ENCODE measurements at regions not wholly inside any gene's neighbourhood (a gene's known extent, or its start where the extent isn't known, plus 50 kb on each side); places are given as distances from the start of the nearest gene placed in this dataset.
"Not testable (repeated sequence)": the region's sequence is repeated elsewhere in the genome, so short reads cannot be mapped to it uniquely, and the experiment has no call there.

DNA sequence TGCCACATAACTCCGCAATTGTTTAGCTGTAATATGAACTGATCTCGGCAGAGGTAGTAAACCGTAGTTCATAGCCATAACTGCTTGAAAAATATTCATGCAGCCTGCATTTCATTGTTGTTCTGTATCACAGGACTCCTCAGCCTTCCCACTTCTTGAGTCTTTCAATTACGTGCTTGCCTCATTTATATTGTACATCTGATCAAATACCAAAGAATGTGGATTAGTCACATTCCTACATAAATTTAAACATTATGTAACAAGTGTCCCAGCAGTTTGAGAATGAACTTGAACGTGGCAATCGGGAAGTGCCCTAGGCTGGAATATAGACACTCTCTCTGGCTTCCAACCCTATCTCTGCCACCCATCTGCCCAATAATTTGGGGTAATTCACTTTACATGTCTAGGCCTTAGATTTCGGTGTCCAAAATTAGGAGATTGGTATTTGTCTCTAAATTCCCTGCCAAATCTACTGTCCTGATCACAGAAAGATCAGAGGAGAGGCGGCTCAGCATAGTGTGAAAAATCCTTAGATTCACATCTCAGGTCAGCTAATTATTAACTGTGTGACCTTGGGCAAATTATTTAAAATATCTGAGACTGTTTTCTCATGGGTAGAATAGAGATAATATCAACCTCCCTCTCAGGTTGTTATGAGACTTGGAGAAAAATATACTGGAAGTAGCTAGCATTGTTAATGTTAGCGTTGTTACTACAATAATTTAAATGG, 215.1 kb upstream of the RFX3 start:
- no peaks in the 10 kb centered on the region for H3K9me3 Mint-ChIP-seq
- ATAC-seq, result no peak
- peaks cover 1% of the 10 kb centered on the region for H3K4me1 Mint-ChIP-seq
- H3K4me3 Mint-ChIP-seq, result no peak overlapping the region
- no peak overlapping the region for H3K27ac Mint-ChIP-seq
- no peak for DNase-seq (ENCODE audit: low spot score in 2 of 2)
- no peaks in the 10 kb centered on the region for H3K36me3 Mint-ChIP-seq

DNA sequence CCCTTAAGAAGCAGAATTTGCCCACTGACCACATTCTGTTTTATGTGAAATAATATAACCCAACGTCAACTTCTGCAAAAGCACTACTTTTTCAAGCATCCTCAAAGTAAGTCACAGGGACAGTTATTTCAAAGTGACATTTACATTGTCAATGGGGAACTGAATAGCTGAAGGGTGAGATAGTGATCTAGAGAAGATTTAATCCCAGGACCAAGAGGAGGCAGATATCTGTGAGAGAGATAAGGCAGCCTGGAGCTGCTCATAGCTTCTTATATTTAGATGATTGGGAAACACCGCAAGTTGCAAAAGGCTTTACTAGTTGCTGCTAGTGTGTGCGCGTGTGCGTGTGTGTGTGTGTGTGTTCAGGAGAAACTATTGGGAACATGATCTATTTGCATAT, 210.4 kb upstream of the RFX3 start:
- DNase-seq (ENCODE audit: low spot score in 2 of 2), result no peak
- no peak for ATAC-seq
- no peak overlapping the region for H3K4me3 Mint-ChIP-seq
- no peaks in the 10 kb centered on the region for H3K9me3 Mint-ChIP-seq
- H3K36me3 Mint-ChIP-seq, result no peaks in the 10 kb centered on the region
- H3K27ac Mint-ChIP-seq, result no peak overlapping the region
- peaks cover 6% of the 10 kb centered on the region for H3K4me1 Mint-ChIP-seq

DNA sequence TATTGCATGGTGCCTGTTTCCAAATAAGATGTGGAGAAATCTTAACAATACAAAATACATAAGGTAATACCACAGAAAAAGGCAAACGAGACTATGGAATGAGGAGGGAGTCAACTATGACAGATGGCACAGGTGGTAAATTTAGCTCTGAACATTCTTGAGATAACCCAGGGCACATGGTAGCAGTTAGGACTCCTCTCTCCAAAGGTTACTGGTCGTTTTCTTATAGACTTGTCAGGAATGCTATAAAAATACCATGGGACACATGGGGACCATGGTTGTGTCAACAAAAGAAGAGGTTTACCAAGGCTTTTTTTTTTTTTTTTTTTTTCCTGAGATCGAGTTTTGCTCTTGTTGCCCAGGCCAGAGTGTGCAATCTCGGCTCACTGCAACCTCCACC, 209.4 kb upstream of the RFX3 start:
- ATAC-seq, result no peak
- Mint-ChIP-seq H3K36me3 (no peaks in the 10 kb centered on the region), H3K27ac (no peak overlapping the region), H3K9me3 (no peaks in the 10 kb centered on the region), H3K4me3 (no peak overlapping the region), H3K4me1 (peaks cover 15% of the 10 kb centered on the region)
- no peak for DNase-seq (ENCODE audit: low spot score in 2 of 2)

DNA sequence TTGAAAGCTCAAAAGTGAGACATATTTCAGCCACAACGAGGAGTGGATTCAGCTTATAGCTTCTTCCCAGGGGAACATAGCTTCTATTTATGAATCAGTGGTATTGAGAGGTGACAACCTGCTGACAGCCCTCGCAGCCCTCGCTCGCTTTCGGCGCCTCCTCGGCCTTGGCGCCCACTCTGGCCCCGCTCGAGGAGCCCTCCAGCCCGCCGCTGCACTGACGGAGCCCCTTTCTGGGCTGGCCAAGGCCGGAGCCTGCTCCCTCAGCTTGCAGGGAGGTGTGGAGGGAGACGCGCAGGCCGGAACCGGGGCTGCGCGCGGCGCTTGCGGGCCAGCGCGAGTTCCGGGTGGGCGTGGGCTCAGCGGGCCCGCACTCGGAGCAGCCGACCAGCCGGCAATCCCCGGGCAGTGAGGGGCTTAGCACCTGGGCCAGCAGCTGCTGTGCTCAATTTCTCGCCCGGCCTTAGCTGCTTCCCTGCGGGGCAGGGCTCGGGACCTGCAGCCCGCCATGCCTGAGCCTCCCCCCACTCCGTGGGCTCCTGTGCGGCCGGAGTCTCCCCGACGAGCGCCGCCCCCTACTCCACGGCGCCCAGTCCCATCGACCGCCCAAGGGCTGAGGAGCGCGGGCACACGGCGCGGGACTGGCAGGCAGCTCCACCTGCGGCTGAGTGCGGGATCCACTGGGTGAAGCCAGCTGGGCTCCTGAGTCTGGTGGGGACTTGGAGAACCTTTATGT, 207.9 kb upstream of the RFX3 start:
- not testable (repeated sequence) for H3K27ac Mint-ChIP-seq; DNase-seq (ENCODE audit: low spot score in 2 of 2); H3K9me3 Mint-ChIP-seq; H3K4me3 Mint-ChIP-seq; ATAC-seq; H3K36me3 Mint-ChIP-seq
- H3K4me1 Mint-ChIP-seq, result peaks cover 18% of the 10 kb centered on the region

DNA sequence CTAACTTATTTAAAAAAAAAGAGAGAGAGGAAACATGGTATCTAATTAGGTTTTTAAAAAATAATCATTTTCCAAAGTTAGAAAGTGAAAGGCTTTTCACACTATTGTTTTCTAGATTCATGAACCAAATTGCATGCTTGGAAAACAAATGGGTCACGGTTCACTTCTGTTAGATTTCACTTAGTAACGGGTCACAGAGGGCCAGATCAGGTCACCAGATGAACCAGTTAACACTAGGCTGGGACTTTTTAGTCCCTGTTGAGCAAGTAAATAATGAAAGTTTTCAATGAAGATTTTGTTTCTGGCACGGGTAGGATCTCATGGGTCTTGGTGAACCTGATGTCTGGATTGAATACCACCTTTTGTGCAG, 207.2 kb upstream of the RFX3 start:
- Mint-ChIP-seq H3K9me3 (no peaks in the 10 kb centered on the region), H3K27ac (no peak overlapping the region), H3K4me1 (peaks cover 18% of the 10 kb centered on the region), H3K36me3 (no peaks in the 10 kb centered on the region), H3K4me3 (no peak overlapping the region)
- DNase-seq (ENCODE audit: low spot score in 2 of 2) (no peak), ATAC-seq (no peak)

DNA sequence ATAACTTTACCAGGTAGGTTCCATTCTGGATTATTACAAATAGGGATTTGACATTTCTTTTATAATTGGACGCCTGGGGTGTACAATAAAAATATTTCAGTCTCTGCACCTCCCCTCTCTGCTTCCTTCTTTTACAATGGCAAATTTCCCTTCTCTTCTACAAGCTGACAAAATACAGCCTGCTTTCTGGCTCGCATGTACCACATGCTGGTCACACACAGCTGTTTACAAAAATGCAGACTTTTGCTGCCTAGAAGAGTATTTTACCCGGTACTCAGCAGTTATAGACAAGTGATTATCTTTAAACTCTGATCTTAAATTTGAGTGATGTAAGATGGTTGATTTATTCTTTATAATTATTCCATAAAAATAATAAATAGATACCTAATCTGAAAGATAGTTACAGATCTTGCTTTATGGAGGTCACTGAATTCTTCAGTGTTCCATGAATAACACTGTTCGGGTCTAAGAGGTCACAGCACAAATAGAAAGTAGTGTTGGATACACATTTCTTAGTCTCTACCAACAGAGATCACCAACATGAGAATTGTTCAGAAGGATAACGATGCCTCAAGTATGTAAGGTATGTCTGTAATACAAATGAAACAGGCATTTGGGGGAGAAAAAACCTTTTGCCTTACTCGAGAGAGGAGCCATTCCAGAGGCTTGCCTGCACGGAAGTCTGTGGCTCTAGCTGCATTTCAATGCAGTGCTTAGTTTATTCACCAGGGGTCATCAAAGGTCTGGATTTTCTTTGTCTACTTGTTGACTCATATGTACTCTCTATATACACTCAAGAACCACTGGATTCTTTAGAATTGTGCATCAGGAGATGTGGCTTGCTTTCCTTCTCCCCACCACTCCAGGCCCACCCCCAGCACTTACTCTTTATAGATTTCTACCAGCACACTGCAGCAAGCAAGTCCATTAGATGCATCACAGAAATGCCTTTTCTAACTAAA, 206.6 kb upstream of the RFX3 start:
- peak; percentile 20 to 68 for DNase-seq (ENCODE audit: low spot score in 2 of 2)
- H3K27ac Mint-ChIP-seq, result no peak overlapping the region
- H3K9me3 Mint-ChIP-seq, result no peaks in the 10 kb centered on the region

DNA sequence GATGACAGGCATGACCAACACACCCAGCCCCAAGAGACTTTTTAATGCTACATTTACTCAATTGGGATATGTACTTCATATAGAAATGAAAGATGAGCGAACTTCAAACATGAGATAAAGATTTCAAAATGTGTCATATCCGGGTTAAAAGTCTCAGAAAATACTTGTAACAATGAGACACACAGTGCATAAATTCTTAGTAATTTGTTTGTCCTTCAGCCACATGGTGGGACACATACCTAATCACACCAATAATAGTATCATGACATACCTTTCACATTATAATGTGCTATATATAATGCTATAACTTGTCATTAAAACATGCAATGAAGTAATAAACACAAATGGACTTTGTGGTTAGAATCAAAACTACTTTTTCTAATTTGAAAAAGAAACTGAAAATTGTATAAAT, 204.7 kb upstream of the RFX3 start:
- H3K27ac Mint-ChIP-seq, result no peak overlapping the region
- ATAC-seq, result peak; percentile 78
- peak overlapping the region; percentile 24 for H3K4me3 Mint-ChIP-seq
- no peaks in the 10 kb centered on the region for H3K9me3 Mint-ChIP-seq
- no peak for DNase-seq (ENCODE audit: low spot score in 2 of 2)
- H3K36me3 Mint-ChIP-seq, result no peaks in the 10 kb centered on the region
- H3K4me1 Mint-ChIP-seq, result peaks cover 18% of the 10 kb centered on the region

More for the DNA sequence above, 206.6 kb upstream of the RFX3 start:
- peaks cover 18% of the 10 kb centered on the region for H3K4me1 Mint-ChIP-seq
- no peak overlapping the region for H3K4me3 Mint-ChIP-seq
- ATAC-seq, result peak; percentile 90
- no peaks in the 10 kb centered on the region for H3K36me3 Mint-ChIP-seq

DNA sequence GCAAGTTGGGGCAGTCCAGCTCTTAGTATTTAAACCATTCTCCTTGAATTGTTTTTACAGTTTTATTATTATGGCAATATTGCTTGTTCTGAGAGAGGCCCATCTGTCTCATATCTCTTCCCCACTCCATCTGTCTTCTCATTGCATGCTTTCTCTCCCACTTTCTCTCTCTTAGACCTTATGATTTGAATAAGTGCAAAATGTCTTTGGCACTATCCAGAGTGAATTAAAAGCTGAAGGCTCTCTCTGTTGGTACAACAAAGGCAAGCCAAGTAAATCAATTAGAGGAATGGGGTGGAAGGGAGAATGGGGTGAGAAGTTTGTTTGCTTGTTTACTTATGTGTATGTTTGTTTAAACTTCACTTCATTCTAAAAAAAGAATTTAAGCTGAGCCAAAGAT, 195.3 kb upstream of the RFX3 start:
- no peak for ATAC-seq
- Mint-ChIP-seq H3K4me1 (no peaks in the 10 kb centered on the region), H3K9me3 (no peaks in the 10 kb centered on the region), H3K36me3 (no peaks in the 10 kb centered on the region), H3K27ac (no peak overlapping the region), H3K4me3 (no peak overlapping the region)
- DNase-seq (ENCODE audit: low spot score in 2 of 2), result no peak

DNA sequence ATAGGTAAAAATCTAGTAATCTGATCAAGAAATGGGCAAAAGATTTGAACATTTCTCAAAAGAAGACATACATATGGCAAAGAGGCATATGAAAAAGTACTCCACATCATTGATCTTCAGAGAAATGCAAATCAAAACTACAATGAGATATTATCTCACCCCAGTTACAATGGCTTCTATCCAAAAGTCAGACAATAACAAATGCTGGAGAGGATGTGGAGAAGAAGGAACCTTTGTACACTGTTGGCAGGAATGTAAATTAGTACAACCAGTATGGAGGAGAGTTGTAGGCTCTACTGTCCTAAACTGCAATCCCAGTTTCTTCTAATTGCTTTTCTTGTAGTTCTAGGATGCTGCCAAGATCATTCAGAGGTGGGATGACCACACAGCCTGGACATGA, 193.5 kb upstream of the RFX3 start:
- H3K4me3 Mint-ChIP-seq, result no peak overlapping the region
- no peak overlapping the region for H3K27ac Mint-ChIP-seq
- ATAC-seq, result no peak
- no peaks in the 10 kb centered on the region for H3K9me3 Mint-ChIP-seq
- DNase-seq (ENCODE audit: low spot score in 2 of 2), result no peak
- no peaks in the 10 kb centered on the region for H3K36me3 Mint-ChIP-seq
- no peaks in the 10 kb centered on the region for H3K4me1 Mint-ChIP-seq

DNA sequence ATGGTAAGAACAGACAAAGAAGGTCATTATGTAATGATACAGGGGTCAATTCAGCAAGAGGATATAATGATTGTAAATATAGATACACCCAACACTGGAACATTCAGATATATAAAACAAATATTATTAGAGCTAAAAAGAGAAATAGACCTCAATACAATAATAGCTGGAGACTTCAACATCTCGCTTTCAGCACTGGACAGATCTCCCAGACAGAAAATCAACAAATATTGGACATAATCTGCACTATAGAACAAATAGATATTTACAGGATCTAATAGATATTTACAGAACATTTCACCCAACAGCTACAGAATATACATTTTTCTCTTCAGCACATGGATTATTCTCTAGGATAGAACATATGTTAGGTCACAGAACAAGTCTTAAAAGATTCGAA, 190.6 kb upstream of the RFX3 start:
- no peaks in the 10 kb centered on the region for H3K4me1 Mint-ChIP-seq
- no peak overlapping the region for H3K4me3 Mint-ChIP-seq
- DNase-seq (ENCODE audit: low spot score in 2 of 2) (no peak), ATAC-seq (no peak)
- no peak overlapping the region for H3K27ac Mint-ChIP-seq
- H3K9me3 Mint-ChIP-seq, result no peaks in the 10 kb centered on the region
- no peaks in the 10 kb centered on the region for H3K36me3 Mint-ChIP-seq

DNA sequence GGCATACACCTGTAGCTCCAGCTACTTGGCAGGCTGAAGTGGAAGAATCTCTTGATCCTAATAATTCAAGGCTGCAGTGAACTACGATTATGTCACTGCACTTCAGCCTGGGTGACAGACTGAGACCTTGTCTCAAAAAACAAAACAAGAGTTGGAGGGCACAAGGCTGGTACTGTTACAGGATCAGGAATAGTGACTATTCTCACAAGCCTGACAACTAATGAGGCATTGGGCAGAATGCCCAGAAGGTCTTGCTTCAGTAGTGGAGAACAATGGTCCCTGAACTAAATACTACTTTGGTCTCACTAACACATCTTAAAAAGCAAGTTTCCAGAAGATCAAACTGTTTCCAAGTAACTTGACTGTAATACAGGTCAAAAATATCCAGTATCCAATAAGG, 182.9 kb upstream of the RFX3 start:
- no peak for ATAC-seq
- Mint-ChIP-seq H3K9me3 (no peaks in the 10 kb centered on the region), H3K4me3 (no peak overlapping the region), H3K36me3 (no peaks in the 10 kb centered on the region), H3K4me1 (no peaks in the 10 kb centered on the region), H3K27ac (no peak overlapping the region)
- no peak for DNase-seq (ENCODE audit: low spot score in 2 of 2)

DNA sequence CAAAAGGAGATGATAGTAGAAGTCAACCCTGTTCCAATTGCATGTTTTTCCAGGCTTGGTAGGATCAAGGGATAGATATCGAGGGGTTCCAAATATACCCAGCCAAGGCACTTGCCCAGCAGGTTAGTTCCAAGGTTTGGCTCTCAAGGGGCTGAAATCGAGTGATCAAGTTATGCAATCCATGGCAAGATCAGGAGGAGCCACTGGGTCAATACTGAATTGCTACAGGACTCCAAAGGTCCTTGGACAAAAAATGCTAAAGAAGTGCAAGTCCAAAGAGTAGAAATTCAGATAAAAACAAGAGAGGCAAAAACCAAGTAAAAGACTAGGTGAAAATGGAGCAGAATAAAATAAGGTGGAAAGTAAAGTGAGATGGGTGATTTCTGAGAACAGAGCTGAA, 179.1 kb upstream of the RFX3 start:
- no peaks in the 10 kb centered on the region for H3K36me3 Mint-ChIP-seq
- no peak overlapping the region for H3K27ac Mint-ChIP-seq
- no peak overlapping the region for H3K4me3 Mint-ChIP-seq
- H3K9me3 Mint-ChIP-seq, result no peaks in the 10 kb centered on the region
- ATAC-seq, result no peak
- no peaks in the 10 kb centered on the region for H3K4me1 Mint-ChIP-seq
- DNase-seq (ENCODE audit: low spot score in 2 of 2), result no peak

DNA sequence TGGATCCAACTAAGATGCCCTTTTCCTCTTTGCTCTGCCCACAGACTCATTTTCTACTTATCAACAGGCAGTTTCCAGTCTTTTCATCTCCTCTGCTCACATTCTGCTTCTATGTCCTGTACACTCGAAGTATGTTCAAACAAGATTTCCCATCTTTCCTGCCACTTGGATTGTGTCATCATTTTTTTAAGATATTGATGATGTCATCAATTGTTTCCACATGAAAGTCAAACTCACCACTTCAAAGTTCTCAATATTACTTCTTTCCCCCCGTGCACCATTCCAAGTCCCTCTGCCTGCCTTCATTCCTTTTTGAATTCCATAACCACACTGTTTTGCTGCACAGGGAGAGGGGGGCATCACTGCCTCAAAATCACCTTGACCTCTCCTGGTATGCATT, 175.0 kb upstream of the RFX3 start:
- no peaks in the 10 kb centered on the region for H3K36me3 Mint-ChIP-seq
- H3K4me1 Mint-ChIP-seq, result no peaks in the 10 kb centered on the region
- H3K4me3 Mint-ChIP-seq, result no peak overlapping the region
- no peaks in the 10 kb centered on the region for H3K9me3 Mint-ChIP-seq
- DNase-seq (ENCODE audit: low spot score in 2 of 2), result no peak
- no peak overlapping the region for H3K27ac Mint-ChIP-seq
- ATAC-seq, result no peak

DNA sequence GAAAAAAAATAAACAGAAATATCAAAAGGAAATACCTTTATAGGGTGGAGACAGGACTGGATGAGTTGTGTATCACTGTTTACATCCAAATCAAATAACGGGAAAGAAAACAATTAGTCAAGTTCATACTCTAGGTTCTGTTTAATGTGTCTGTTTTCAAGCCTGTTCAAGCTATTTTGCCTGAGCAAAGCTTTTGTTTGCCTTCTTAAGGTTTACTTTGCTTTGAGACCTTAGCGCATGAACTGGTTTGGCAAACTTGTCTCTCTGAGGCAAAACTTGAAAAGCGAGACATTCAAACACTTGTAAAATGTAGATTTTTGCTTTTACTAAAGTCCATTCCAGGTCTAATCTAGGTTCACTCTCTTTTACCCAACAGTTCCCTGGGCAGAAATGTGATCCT, 174.1 kb upstream of the RFX3 start:
- ATAC-seq, result no peak
- Mint-ChIP-seq H3K36me3 (no peaks in the 10 kb centered on the region), H3K4me3 (no peak overlapping the region), H3K27ac (no peak overlapping the region), H3K4me1 (no peaks in the 10 kb centered on the region), H3K9me3 (no peaks in the 10 kb centered on the region)
- no peak for DNase-seq (ENCODE audit: low spot score in 2 of 2)

DNA sequence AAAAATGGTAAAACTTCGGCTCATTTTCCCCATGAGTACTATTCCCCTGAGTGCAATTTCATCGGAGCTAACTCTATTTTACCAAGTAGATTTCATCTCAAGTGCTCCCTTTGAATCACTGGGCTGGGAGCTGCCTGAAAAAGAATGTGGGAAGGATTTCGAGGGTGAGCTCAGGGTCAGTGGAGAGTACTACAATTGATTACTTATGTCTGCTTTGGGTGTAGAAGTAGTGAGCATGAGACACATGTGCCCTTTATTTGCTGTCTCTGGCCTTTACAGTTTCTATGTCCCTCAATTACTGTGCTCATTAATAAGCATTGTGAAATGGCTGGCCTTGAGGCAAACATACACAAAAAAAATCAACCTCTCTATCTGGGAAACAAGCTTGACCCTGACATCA, 172.7 kb upstream of the RFX3 start:
- Mint-ChIP-seq H3K4me1 (no peaks in the 10 kb centered on the region), H3K4me3 (no peak overlapping the region), H3K9me3 (no peaks in the 10 kb centered on the region), H3K36me3 (no peaks in the 10 kb centered on the region), H3K27ac (no peak overlapping the region)
- DNase-seq (ENCODE audit: low spot score in 2 of 2) (no peak), ATAC-seq (no peak)

Measured in stimulated activated effector memory CD8-positive, alpha-beta T cell treated with anti-CD3 and anti-CD28 coated beads, Interleukin-12 subunit alpha, Interleukin-12 subunit beta, amount 100 ng/mL, for 72 hours (primary cell).